Esophagus squamous epithelium (tissue), 4 donors: ENCODE measurements at regions not wholly inside any gene's neighbourhood (a gene's known extent, or its start where the extent isn't known, plus 50 kb on each side); places are given as distances from the start of the nearest gene placed in this dataset.

Experiments
- POLR2A ChIP-seq, 4 donors: fragments of 450-650 bp; IDR thresholded peaks; one replicate each; pipeline ENCODE4 v1.6.1; 2017; ENCODE audit warnings: antibody characterized with exemption in 4 of 4, mild to moderate bottlenecking in 4 of 4, moderate library complexity in 3 of 4
- TF ChIP-seq, protein P1 (sequence below), 6 experiments: fragments of 450-650 bp in 4 of 6; fragments of 200-600 bp in 2 of 6; sonication (generic) in 2 of 6; IDR thresholded peaks; one replicate each; pipeline ENCODE4 v1.5.1; 2016 to 2019; ENCODE audit warnings: antibody characterized with exemption in 6 of 6, mild to moderate bottlenecking in 4 of 6, moderate library complexity in 4 of 6

DNA sequence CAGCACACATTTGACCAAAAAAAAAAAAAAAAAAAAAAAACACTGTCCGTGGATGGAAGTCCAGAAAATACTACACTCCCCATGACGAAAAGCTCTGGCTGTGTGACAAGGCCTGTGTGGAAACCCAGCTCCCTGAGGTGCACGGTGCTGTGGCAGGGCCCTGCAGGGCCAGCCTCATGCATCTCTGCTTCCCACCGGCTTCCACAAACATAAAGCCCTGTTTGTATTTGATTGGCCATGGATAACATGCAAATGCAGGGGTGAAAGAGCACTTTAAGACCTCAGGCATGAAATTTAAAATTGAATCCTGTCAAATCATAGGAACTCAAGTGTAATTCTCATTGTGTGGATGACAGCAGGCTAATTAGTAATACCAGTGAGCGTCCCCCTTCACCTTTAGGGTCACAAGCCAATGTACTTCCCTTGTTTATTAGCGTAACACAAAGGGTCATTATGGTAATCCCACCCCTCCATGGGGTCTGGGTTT is 757.2 kb downstream of the GALR1 start:
- TF ChIP-seq, protein P1, sequence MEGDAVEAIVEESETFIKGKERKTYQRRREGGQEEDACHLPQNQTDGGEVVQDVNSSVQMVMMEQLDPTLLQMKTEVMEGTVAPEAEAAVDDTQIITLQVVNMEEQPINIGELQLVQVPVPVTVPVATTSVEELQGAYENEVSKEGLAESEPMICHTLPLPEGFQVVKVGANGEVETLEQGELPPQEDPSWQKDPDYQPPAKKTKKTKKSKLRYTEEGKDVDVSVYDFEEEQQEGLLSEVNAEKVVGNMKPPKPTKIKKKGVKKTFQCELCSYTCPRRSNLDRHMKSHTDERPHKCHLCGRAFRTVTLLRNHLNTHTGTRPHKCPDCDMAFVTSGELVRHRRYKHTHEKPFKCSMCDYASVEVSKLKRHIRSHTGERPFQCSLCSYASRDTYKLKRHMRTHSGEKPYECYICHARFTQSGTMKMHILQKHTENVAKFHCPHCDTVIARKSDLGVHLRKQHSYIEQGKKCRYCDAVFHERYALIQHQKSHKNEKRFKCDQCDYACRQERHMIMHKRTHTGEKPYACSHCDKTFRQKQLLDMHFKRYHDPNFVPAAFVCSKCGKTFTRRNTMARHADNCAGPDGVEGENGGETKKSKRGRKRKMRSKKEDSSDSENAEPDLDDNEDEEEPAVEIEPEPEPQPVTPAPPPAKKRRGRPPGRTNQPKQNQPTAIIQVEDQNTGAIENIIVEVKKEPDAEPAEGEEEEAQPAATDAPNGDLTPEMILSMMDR (IDR thresholded peaks at IDR 0.05), result no peak
- no peak for TF ChIP-seq POLR2A (IDR thresholded peaks at IDR 0.05)
